ENCODE measurements at regions not wholly inside any gene's neighbourhood (a gene's known extent, or its start where the extent isn't known, plus 50 kb on each side); places are given as distances from the start of the nearest gene placed in this dataset.

DNA sequence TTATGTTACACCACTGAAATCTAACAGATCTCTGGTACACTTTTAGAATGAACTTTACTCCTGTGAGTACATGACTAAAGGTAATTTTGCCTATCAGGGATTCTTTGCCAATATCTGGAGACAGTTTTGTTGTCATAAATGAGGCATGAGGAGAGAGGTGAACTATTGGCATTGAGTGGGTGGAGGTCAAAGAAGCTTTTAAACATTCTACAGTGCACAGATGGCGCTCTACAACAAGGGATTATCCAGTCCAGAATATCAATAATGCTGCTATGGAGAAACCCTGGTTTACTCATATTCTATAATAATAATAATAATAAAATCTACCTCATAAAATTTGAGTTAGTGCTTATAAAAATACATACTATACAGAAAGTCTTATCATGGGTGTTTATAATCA is 702.3 kb downstream of the SI start:
- intact Hi-C loops (cut with DNase I), result no loop called here
- no peak overlapping the region for H3K4me3 ChIP-seq
- no peak for DNase-seq (ENCODE audit: extremely low spot score)
- no peaks in the 10 kb centered on the region for H3K4me1 ChIP-seq
- WGBS, result 82% methylated on average over 1 of the region's 1 CpG
- no peaks in the 10 kb centered on the region for H3K27me3 ChIP-seq
- no peaks in the 10 kb centered on the region for H3K9me3 ChIP-seq
- no peak overlapping the region for H3K27ac ChIP-seq (replicated peaks in 1 of 4)
- TF ChIP-seq POLR2A (IDR thresholded peaks at IDR 0.05; ENCODE audit: low read depth) (no peak), POLR2AphosphoS5 (IDR thresholded peaks at IDR 0.05) (no peak), EP300 (IDR thresholded peaks at IDR 0.05) (no peak)
- TF ChIP-seq, protein P1, sequence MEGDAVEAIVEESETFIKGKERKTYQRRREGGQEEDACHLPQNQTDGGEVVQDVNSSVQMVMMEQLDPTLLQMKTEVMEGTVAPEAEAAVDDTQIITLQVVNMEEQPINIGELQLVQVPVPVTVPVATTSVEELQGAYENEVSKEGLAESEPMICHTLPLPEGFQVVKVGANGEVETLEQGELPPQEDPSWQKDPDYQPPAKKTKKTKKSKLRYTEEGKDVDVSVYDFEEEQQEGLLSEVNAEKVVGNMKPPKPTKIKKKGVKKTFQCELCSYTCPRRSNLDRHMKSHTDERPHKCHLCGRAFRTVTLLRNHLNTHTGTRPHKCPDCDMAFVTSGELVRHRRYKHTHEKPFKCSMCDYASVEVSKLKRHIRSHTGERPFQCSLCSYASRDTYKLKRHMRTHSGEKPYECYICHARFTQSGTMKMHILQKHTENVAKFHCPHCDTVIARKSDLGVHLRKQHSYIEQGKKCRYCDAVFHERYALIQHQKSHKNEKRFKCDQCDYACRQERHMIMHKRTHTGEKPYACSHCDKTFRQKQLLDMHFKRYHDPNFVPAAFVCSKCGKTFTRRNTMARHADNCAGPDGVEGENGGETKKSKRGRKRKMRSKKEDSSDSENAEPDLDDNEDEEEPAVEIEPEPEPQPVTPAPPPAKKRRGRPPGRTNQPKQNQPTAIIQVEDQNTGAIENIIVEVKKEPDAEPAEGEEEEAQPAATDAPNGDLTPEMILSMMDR (IDR thresholded peaks at IDR 0.05), result no peak
- H3K36me3 ChIP-seq, result no peaks in the 10 kb centered on the region

DNA sequence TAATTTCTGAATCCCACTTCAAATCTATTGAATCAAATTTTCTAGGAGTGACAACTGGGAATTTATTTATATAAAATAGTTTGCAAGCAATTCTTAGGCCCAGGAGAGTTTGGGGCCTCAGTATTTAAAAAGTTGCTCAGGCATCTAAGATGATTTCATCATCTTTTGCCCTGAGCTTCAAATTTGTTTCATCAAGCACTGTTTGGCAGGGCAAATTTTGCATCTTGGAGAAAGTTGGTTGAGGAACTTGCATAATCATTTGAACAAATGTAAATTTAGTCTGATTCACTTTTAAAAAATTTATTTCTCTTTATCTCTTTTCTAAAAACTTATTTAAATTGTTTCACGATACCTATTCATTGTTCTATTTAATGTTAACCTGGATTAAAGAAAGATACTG is 702.8 kb downstream of the SI start:
- intact Hi-C loops (cut with DNase I), result no loop called here
- Histone ChIP-seq H3K27ac (replicated peaks in 1 of 4) (no peak overlapping the region), H3K27me3 (no peaks in the 10 kb centered on the region), H3K36me3 (no peaks in the 10 kb centered on the region), H3K4me1 (no peaks in the 10 kb centered on the region), H3K9me3 (no peaks in the 10 kb centered on the region), H3K4me3 (no peak overlapping the region)
- TF ChIP-seq POLR2AphosphoS5 (IDR thresholded peaks at IDR 0.05), result no peak
- no peak for TF ChIP-seq EP300 (IDR thresholded peaks at IDR 0.05)
- TF ChIP-seq, protein P1 (IDR thresholded peaks at IDR 0.05), result no peak
- no peak for TF ChIP-seq POLR2A (IDR thresholded peaks at IDR 0.05; ENCODE audit: low read depth)
- DNase-seq (ENCODE audit: extremely low spot score), result no peak
- WGBS, result 36% methylated on average over 1 of the region's 1 CpG

DNA sequence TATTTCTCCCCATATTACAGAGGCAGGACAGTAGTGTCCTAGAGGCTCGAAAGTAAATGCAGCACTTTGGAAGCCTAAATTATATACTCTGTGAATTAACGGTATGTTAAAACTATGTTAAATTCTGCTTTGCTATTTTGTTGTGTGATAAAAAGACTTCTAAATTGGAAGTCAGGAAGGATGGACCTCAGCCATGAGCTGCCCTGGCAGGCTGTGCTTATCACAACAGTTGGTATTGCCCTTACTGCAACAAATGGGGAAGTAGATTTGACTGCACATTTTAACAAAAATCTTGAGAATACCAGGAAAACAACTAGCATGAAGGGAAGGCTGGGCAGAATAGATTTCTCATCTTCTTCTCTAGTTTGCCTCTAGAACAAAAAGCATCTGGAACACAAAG is 706.6 kb downstream of the SI start:
- TF ChIP-seq EP300 (IDR thresholded peaks at IDR 0.05) (no peak), POLR2AphosphoS5 (IDR thresholded peaks at IDR 0.05) (no peak), POLR2A (IDR thresholded peaks at IDR 0.05; ENCODE audit: low read depth) (no peak)
- TF ChIP-seq, protein P1 (IDR thresholded peaks at IDR 0.05), result no peak
- intact Hi-C loops (cut with DNase I), result no loop called here

DNA sequence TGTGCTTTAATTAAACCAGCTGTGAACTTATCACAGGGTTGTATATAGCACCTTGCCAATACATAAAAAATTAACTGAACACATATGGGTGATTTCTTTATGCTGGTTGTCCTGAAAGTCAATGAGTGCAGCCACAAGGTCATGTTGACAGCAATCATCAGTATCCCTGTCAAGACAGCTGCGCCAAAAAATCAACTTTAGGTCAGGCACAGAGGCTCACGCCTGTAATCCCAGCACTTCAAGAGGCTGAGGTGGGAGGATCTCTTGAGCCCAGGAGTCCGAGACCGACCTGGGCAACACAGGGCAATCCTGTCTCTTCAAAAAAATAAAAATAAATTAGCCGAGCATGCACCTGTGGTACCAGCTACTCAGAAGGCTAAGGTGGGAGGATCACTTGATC is 707.3 kb downstream of the SI start:
- Histone ChIP-seq H3K36me3 (no peaks in the 10 kb centered on the region), H3K4me1 (no peaks in the 10 kb centered on the region), H3K9me3 (no peaks in the 10 kb centered on the region), H3K4me3 (no peak overlapping the region), H3K27me3 (no peaks in the 10 kb centered on the region), H3K27ac (replicated peaks in 1 of 4) (no peak overlapping the region)
- TF ChIP-seq, protein P1 (IDR thresholded peaks at IDR 0.05), result no peak
- TF ChIP-seq POLR2A (IDR thresholded peaks at IDR 0.05; ENCODE audit: low read depth) (no peak), EP300 (IDR thresholded peaks at IDR 0.05) (no peak), POLR2AphosphoS5 (IDR thresholded peaks at IDR 0.05) (no peak)
- DNase-seq (ENCODE audit: extremely low spot score), result no peak
- intact Hi-C loops (cut with DNase I), result no loop called here
- 78% methylated on average over 5 of the region's 5 CpGs for WGBS

More for the DNA sequence above, 706.6 kb downstream of the SI start:
- DNase-seq (ENCODE audit: extremely low spot score), result no peak
- Histone ChIP-seq H3K4me1 (no peaks in the 10 kb centered on the region), H3K4me3 (no peak overlapping the region), H3K27ac (replicated peaks in 1 of 4) (no peak overlapping the region), H3K27me3 (no peaks in the 10 kb centered on the region), H3K36me3 (no peaks in the 10 kb centered on the region), H3K9me3 (no peaks in the 10 kb centered on the region)
- WGBS, result 89% methylated on average over 2 of the region's 2 CpGs

DNA sequence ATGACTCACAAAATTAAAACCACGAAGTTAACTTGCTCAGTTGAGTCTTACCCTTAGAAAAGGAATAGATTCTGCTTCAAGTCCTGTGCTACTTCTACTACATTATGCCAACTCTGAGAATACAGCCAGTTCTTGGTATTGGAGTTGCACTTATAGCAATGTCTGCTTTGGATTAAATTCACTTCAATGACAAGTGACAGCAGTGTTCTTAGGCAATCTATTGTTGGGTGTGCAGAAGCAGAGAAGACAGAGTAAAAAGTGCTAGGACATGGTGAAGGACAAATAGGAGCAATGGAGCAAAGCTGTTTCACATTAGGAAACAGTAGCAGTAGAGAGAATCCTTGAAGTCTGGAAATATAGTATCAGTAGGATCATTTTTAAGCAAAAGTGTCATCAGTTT is 713.1 kb downstream of the SI start:
- intact Hi-C loops (cut with DNase I), result no loop called here
- TF ChIP-seq, protein P1 (IDR thresholded peaks at IDR 0.05), result no peak
- TF ChIP-seq EP300 (IDR thresholded peaks at IDR 0.05) (no peak), POLR2A (IDR thresholded peaks at IDR 0.05; ENCODE audit: low read depth) (no peak), POLR2AphosphoS5 (IDR thresholded peaks at IDR 0.05) (no peak)
- Histone ChIP-seq H3K36me3 (no peaks in the 10 kb centered on the region), H3K27ac (replicated peaks in 1 of 4) (no peak overlapping the region), H3K9me3 (no peaks in the 10 kb centered on the region), H3K4me1 (no peaks in the 10 kb centered on the region), H3K4me3 (no peak overlapping the region), H3K27me3 (no peaks in the 10 kb centered on the region)
- DNase-seq (ENCODE audit: extremely low spot score), result no peak
- 83% methylated on average over 1 of the region's 1 CpG for WGBS
